ENCODE measurements at regions not wholly inside any gene's neighbourhood (a gene's known extent, or its start where the extent isn't known, plus 50 kb on each side); places are given as distances from the start of the nearest gene placed in this dataset.

GRCh38 chr11:116412118-116412889 lies 360.5 kb downstream of the BUD13 start:
- H3K4me3 ChIP-seq (ENCODE audit: low read depth in 1 of 3, low read length in 3 of 3), result no peak overlapping the region

DNA sequence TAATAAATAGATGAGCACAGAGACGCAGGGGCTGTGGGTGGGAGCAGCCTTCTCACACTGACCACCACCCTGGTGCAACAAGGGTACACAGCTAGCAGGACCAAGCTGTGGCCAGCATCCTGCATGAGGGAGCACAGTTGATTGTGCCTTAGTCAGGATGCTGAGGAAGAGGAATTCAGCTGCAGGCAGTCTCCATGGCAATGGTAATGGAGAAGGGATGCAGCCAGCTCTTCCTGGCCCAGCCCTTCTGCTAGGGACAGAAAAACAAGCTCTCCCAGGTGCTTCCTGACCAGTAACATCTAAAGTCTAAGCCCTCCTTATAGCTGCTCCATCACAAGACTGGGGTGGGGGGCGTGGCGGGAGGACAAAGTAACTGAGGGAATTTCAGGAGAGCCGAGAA lies 363.5 kb downstream of the BUD13 start:
- Histone ChIP-seq H3K9me3 (ENCODE audit: control insufficient read depth in 4 of 4, low read length in 3 of 4) (no peaks in the 10 kb centered on the region), H3K9ac (ENCODE audit: low read depth in 1 of 2, low read length in 2 of 2) (no peak overlapping the region), H3K4me3 (ENCODE audit: low read depth in 1 of 3, low read length in 3 of 3) (no peak overlapping the region), H3K27ac (ENCODE audit: low read depth in 1 of 2, low read length in 2 of 2) (no peak overlapping the region), H3K36me3 (ENCODE audit: control insufficient read depth in 4 of 4, insufficient read depth in 3 of 4, low read depth in 1 of 4, low read length in 3 of 4) (no peaks in the 10 kb centered on the region), H3K27me3 (ENCODE audit: control insufficient read depth in 4 of 4, insufficient read depth in 4 of 4, low read length in 3 of 4) (no peaks in the 10 kb centered on the region), H3K4me1 (ENCODE audit: control insufficient read depth in 4 of 4, insufficient read depth in 4 of 4, low read length in 3 of 4) (peaks cover 0 to 3% (median under 1%) of the 10 kb centered on the region in 4 donors)
- WGBS, result 75% methylated on average over 4 of the region's 4 CpGs
- no peak for TF ChIP-seq TAF1 (conservative IDR thresholded peaks at IDR 0.05)
- no peak for TF ChIP-seq RAD21 (IDR thresholded peaks at IDR 0.05)
- TF ChIP-seq HNF4A (conservative IDR thresholded peaks at IDR 0.05), result no peak
- no peak for TF ChIP-seq RXRA (IDR thresholded peaks at IDR 0.05)
- TF ChIP-seq FOXA2 (IDR thresholded peaks at IDR 0.05), result no peak
- TF ChIP-seq NR2F2 (IDR thresholded peaks at IDR 0.05), result no peak
- no peak for TF ChIP-seq ATF3 (IDR thresholded peaks at IDR 0.05)
- no peak for TF ChIP-seq EGR1 (IDR thresholded peaks at IDR 0.05; ENCODE audit: low read depth in 2 of 2)
- TF ChIP-seq YY1 (IDR thresholded peaks at IDR 0.05), result no peak
- no peak for DNase-seq (ENCODE audit: low spot score)

More at GRCh38 chr11:116412118-116412889, 360.5 kb downstream of the BUD13 start:
- no peak overlapping the region for H3K27ac ChIP-seq (ENCODE audit: low read depth in 1 of 2, low read length in 2 of 2)
- no peaks in the 10 kb centered on the region for H3K36me3 ChIP-seq (ENCODE audit: control insufficient read depth in 4 of 4, insufficient read depth in 3 of 4, low read depth in 1 of 4, low read length in 3 of 4)
- TF ChIP-seq SP1 (IDR thresholded peaks at IDR 0.05), result peak; percentile 35
- TF ChIP-seq JUND (IDR thresholded peaks at IDR 0.05), result no peak
- TF ChIP-seq RXRA (IDR thresholded peaks at IDR 0.05), result peak; percentile 22 to 56
- peak; percentile 82 to 85 for TF ChIP-seq HNF4A (conservative IDR thresholded peaks at IDR 0.05)
- TF ChIP-seq ATF3 (IDR thresholded peaks at IDR 0.05), result no peak
- no peak for TF ChIP-seq NR2F2 (IDR thresholded peaks at IDR 0.05)
- TF ChIP-seq, protein P1, sequence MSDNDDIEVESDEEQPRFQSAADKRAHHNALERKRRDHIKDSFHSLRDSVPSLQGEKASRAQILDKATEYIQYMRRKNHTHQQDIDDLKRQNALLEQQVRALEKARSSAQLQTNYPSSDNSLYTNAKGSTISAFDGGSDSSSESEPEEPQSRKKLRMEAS (IDR thresholded peaks at IDR 0.05), result peak; percentile 50
- peak; percentile 29 for TF ChIP-seq YY1 (IDR thresholded peaks at IDR 0.05)
- TF ChIP-seq HNF4G (IDR thresholded peaks at IDR 0.05), result peak; percentile 45
- TF ChIP-seq FOXA2 (IDR thresholded peaks at IDR 0.05), result peak; percentile 20
- TF ChIP-seq TAF1 (conservative IDR thresholded peaks at IDR 0.05), result no peak
- TF ChIP-seq EGR1 (IDR thresholded peaks at IDR 0.05; ENCODE audit: low read depth in 2 of 2), result no peak
- no peak for TF ChIP-seq RAD21 (IDR thresholded peaks at IDR 0.05)
- H3K27me3 ChIP-seq (ENCODE audit: control insufficient read depth in 4 of 4, insufficient read depth in 4 of 4, low read length in 3 of 4), result no peaks in the 10 kb centered on the region
- H3K9ac ChIP-seq (ENCODE audit: low read depth in 1 of 2, low read length in 2 of 2), result no peak overlapping the region
- DNase-seq (ENCODE audit: low spot score), result no peak
- 44% methylated on average over 6 of the region's 6 CpGs for whole genome bisulfite sequencing
- peaks cover 0 to 3% (median under 1%) of the 10 kb centered on the region in 4 donors for H3K4me1 ChIP-seq (ENCODE audit: control insufficient read depth in 4 of 4, insufficient read depth in 4 of 4, low read length in 3 of 4)
- no peaks in the 10 kb centered on the region for H3K9me3 ChIP-seq (ENCODE audit: control insufficient read depth in 4 of 4, low read length in 3 of 4)

GRCh38 chr11:116406042-116406441 lies 366.7 kb downstream of the BUD13 start:
- no peaks in the 10 kb centered on the region for H3K9me3 ChIP-seq (ENCODE audit: control insufficient read depth in 4 of 4, low read length in 3 of 4)
- no peak for TF ChIP-seq HNF4G (IDR thresholded peaks at IDR 0.05)
- no peak for TF ChIP-seq FOXA2 (IDR thresholded peaks at IDR 0.05)
- no peak for TF ChIP-seq RAD21 (IDR thresholded peaks at IDR 0.05)
- TF ChIP-seq YY1 (IDR thresholded peaks at IDR 0.05), result no peak
- no peak for TF ChIP-seq SP1 (IDR thresholded peaks at IDR 0.05)
- TF ChIP-seq, protein P2, sequence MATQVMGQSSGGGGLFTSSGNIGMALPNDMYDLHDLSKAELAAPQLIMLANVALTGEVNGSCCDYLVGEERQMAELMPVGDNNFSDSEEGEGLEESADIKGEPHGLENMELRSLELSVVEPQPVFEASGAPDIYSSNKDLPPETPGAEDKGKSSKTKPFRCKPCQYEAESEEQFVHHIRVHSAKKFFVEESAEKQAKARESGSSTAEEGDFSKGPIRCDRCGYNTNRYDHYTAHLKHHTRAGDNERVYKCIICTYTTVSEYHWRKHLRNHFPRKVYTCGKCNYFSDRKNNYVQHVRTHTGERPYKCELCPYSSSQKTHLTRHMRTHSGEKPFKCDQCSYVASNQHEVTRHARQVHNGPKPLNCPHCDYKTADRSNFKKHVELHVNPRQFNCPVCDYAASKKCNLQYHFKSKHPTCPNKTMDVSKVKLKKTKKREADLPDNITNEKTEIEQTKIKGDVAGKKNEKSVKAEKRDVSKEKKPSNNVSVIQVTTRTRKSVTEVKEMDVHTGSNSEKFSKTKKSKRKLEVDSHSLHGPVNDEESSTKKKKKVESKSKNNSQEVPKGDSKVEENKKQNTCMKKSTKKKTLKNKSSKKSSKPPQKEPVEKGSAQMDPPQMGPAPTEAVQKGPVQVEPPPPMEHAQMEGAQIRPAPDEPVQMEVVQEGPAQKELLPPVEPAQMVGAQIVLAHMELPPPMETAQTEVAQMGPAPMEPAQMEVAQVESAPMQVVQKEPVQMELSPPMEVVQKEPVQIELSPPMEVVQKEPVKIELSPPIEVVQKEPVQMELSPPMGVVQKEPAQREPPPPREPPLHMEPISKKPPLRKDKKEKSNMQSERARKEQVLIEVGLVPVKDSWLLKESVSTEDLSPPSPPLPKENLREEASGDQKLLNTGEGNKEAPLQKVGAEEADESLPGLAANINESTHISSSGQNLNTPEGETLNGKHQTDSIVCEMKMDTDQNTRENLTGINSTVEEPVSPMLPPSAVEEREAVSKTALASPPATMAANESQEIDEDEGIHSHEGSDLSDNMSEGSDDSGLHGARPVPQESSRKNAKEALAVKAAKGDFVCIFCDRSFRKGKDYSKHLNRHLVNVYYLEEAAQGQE (IDR thresholded peaks at IDR 0.05), result no peak
- no peak for TF ChIP-seq JUND (IDR thresholded peaks at IDR 0.05)
- H3K36me3 ChIP-seq (ENCODE audit: control insufficient read depth in 4 of 4, insufficient read depth in 3 of 4, low read depth in 1 of 4, low read length in 3 of 4), result no peaks in the 10 kb centered on the region
- H3K4me3 ChIP-seq (ENCODE audit: low read depth in 1 of 3, low read length in 3 of 3), result no peak overlapping the region
- H3K4me1 ChIP-seq (ENCODE audit: control insufficient read depth in 4 of 4, insufficient read depth in 4 of 4, low read length in 3 of 4), result no peaks in the 10 kb centered on the region
- H3K27me3 ChIP-seq (ENCODE audit: control insufficient read depth in 4 of 4, insufficient read depth in 4 of 4, low read length in 3 of 4), result no peaks in the 10 kb centered on the region
- no peak for DNase-seq (ENCODE audit: low spot score)
- WGBS, result 77% methylated on average over 1 of the region's 1 CpG
- H3K27ac ChIP-seq (ENCODE audit: low read depth in 1 of 2, low read length in 2 of 2), result no peak overlapping the region
- H3K9ac ChIP-seq (ENCODE audit: low read depth in 1 of 2, low read length in 2 of 2), result no peak overlapping the region
